Gastroesophageal sphincter (tissue), 3 donors: ENCODE measurements at regions not wholly inside any gene's neighbourhood (a gene's known extent, or its start where the extent isn't known, plus 50 kb on each side); places are given as distances from the start of the nearest gene placed in this dataset.

Experiments
- CTCF ChIP-seq, 4 experiments: fragments of 200-600 bp in 2 of 4; fragments of 450-650 bp in 2 of 4; sonication (generic) in 1 of 4; IDR thresholded peaks; one replicate each; pipeline ENCODE4 v1.5.1; 2017 to 2019; ENCODE audit warnings: antibody characterized with exemption in 4 of 4, mild to moderate bottlenecking in 2 of 4, moderate library complexity in 2 of 4
- POLR2A ChIP-seq, 2 donors: fragments of 450-650 bp; IDR thresholded peaks; one replicate each; pipeline ENCODE4 v1.6.1; 2017; ENCODE audit warnings: antibody characterized with exemption in 2 of 2, mild to moderate bottlenecking in 2 of 2, moderate library complexity in 1 of 2

DNA sequence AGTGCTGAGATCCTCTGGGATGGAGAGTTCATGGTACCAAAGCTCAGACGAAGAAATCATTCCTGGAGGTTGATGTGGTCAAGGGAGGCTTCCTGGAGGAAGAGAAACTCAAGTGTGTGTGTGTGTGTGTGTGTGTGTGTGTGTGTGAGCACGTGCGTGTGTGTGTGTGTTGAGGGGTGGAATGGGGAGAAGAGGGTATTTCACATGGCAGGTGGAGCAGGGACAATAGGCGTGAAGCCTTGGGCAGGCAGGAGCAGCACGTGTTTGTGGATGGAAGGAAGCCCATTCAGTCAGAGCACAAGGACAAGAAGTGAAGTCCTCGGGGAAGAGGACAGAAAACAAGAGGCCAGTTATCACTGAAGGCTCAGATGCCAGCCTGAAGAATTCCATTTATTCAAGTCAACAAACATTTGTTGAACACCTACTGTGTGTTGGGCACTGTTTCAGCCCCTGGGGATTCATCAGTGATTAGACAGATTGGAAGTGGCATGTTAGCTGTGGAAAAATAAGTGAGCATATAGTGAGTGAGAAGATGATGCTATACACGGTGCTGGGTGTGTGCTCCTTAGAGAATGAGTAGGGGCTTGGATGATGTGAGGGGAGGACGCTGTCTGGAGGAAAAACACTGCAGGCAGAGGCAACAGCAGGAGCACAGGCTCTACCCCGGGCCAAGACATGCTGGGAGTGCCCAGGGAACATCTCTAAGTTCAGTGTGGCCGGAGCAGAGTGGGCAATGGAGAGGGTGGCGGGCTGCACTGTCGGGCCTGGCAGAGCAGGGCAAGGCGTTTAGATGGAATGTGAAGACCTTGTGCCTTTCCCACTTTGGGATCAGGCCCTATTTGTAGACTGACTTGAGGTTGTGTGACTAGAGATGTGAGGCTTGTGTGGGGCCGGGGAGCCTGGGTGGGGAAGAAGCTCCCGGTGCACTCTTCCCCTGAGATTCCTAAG, 267.1 kb downstream of the CBLN1 start:
- TF ChIP-seq CTCF (IDR thresholded peaks at IDR 0.05) (no peak), POLR2A (IDR thresholded peaks at IDR 0.05) (no peak)
